ENCODE measurements at regions not wholly inside any gene's neighbourhood (a gene's known extent, or its start where the extent isn't known, plus 50 kb on each side); places are given as distances from the start of the nearest gene placed in this dataset.

GRCh38 chr4:12897954-12898353, 586.2 kb downstream of the RAB28 start:
- no peaks in the 10 kb centered on the region for H3K27me3 ChIP-seq (replicated peaks in 1 of 7)
- no peak overlapping the region for H3K27ac ChIP-seq
- no peaks in the 10 kb centered on the region for H3K36me3 ChIP-seq
- TF ChIP-seq POLR2A (IDR thresholded peaks at IDR 0.05) (no peak), POLR2AphosphoS5 (IDR thresholded peaks at IDR 0.05) (no peak), CTCF (IDR thresholded peaks at IDR 0.05 in 8 of 11, conservative IDR thresholded peaks at IDR 0.05 in 3 of 11) (no peak)
- DNase-seq, result no peak
- 74 to 83% (median 76%) methylated on average over 4 of the region's 4 CpGs for WGBS, 5 donors
- intact Hi-C loops (cut with DNase I; ENCODE audit: low total_unique reads), result no loop called here
- H3K9me3 ChIP-seq, result no peaks in the 10 kb centered on the region
- no peak overlapping the region for H3K4me3 ChIP-seq
- H3K4me1 ChIP-seq, result no peaks in the 10 kb centered on the region

- Histone ChIP-seq H3K27ac (no peak overlapping the region), H3K36me3 (no peaks in the 10 kb centered on the region), H3K27me3 (replicated peaks in 1 of 7) (no peaks in the 10 kb centered on the region), H3K4me1 (no peaks in the 10 kb centered on the region), H3K4me3 (no peak overlapping the region), H3K9me3 (no peaks in the 10 kb centered on the region)
- no peak for DNase-seq
- WGBS, 5 donors, result 42 to 100% (median 89%) methylated on average over 1 of the region's 1 CpG
- TF ChIP-seq CTCF (IDR thresholded peaks at IDR 0.05 in 8 of 11, conservative IDR thresholded peaks at IDR 0.05 in 3 of 11) (no peak), POLR2A (IDR thresholded peaks at IDR 0.05) (no peak), POLR2AphosphoS5 (IDR thresholded peaks at IDR 0.05) (no peak)
- intact Hi-C loops (cut with DNase I; ENCODE audit: low total_unique reads), result no loop called here
Observed at GRCh38 chr4:12894062-12894461, 590.1 kb downstream of the RAB28 start.

GRCh38 chr4:12889054-12889453, 595.1 kb downstream of the RAB28 start:
- Histone ChIP-seq H3K4me3 (no peak overlapping the region), H3K27ac (no peak overlapping the region), H3K4me1 (no peaks in the 10 kb centered on the region), H3K9me3 (peaks cover 0 to 24% (median 8%) of the 10 kb centered on the region in 8 donors), H3K36me3 (no peaks in the 10 kb centered on the region), H3K27me3 (replicated peaks in 1 of 7) (no peaks in the 10 kb centered on the region)
- intact Hi-C loops (cut with DNase I; ENCODE audit: low total_unique reads), result no loop called here
- no peak for TF ChIP-seq POLR2A (IDR thresholded peaks at IDR 0.05)
- no peak for TF ChIP-seq CTCF (IDR thresholded peaks at IDR 0.05 in 8 of 11, conservative IDR thresholded peaks at IDR 0.05 in 3 of 11)
- no peak for TF ChIP-seq POLR2AphosphoS5 (IDR thresholded peaks at IDR 0.05)
- WGBS, 5 donors, result 75 to 88% (median 82%) methylated on average over 3 of the region's 3 CpGs
- DNase-seq, result no peak

- no peaks in the 10 kb centered on the region for H3K4me1 ChIP-seq
- WGBS, 5 donors, result 68 to 76% (median 73%) methylated on average over 20 of the region's 20 CpGs
- TF ChIP-seq POLR2AphosphoS5 (IDR thresholded peaks at IDR 0.05) (no peak), POLR2A (IDR thresholded peaks at IDR 0.05) (no peak), CTCF (IDR thresholded peaks at IDR 0.05 in 8 of 11, conservative IDR thresholded peaks at IDR 0.05 in 3 of 11) (no peak)
- peaks cover 0 to 24% (median 8%) of the 10 kb centered on the region in 8 donors for H3K9me3 ChIP-seq
- no peak overlapping the region for H3K27ac ChIP-seq
- intact Hi-C loops (cut with DNase I; ENCODE audit: low total_unique reads), result no loop called here
- no peak overlapping the region for H3K4me3 ChIP-seq
- H3K36me3 ChIP-seq, result no peaks in the 10 kb centered on the region
- DNase-seq, result no peak
- no peaks in the 10 kb centered on the region for H3K27me3 ChIP-seq (replicated peaks in 1 of 7)
Observed at GRCh38 chr4:12884846-12885796, 599.0 kb downstream of the RAB28 start.
